Natural killer cell treated with Interleukin-12 subunit alpha and Interleukin-12 subunit beta and Interleukin-15 and Interleukin-18, amount 100 ng/mL, for 72 hours (primary cell): ENCODE measurements at regions not wholly inside any gene's neighbourhood (a gene's known extent, or its start where the extent isn't known, plus 50 kb on each side); places are given as distances from the start of the nearest gene placed in this dataset.

Experiments used
- ATAC-seq, 2 donors: fragments of 150-1000 bp; cut with Tn5 transposase in 1 of 2; sonication (Bioruptor Pico), chemical (Tn5 transposase) in 1 of 2; 2 replicates each; pipeline ENCODE4 v1.10.0; 2021
- DNase-seq: peaks from one replicate; pipeline ENCODE4 v3.0.0; 2022; ENCODE audit warnings: low spot score
- H3K27ac Mint-ChIP-seq, 2 donors: 1 replicate in 1 of 2; 2 replicates in 1 of 2; pipeline ENCODE4 v1.8.0; 2022; ENCODE audit warnings: mixed read lengths in 2 of 2, mild to moderate bottlenecking in 1 of 2, moderate library complexity in 1 of 2
- H3K27me3 Mint-ChIP-seq, 2 donors: 1 replicate in 1 of 2; 2 replicates in 1 of 2; pipeline ENCODE4 v1.8.0; 2022; ENCODE audit warnings: mixed read lengths in 2 of 2
- H3K36me3 Mint-ChIP-seq: one replicate; pipeline ENCODE4 v1.8.0; 2022; ENCODE audit warnings: mixed read lengths
- H3K4me1 Mint-ChIP-seq, 2 donors: 1 replicate in 1 of 2; 2 replicates in 1 of 2; pipeline ENCODE4 v1.8.0; 2022; ENCODE audit warnings: low read depth in 2 of 2, mixed read lengths in 2 of 2, mild to moderate bottlenecking in 1 of 2
- H3K4me3 Mint-ChIP-seq: one replicate; pipeline ENCODE4 v1.8.0; 2022; ENCODE audit warnings: mixed read lengths
- H3K9me3 Mint-ChIP-seq: 2 replicates; pipeline ENCODE4 v1.8.0; 2022; ENCODE audit warnings: mixed read lengths

DNA sequence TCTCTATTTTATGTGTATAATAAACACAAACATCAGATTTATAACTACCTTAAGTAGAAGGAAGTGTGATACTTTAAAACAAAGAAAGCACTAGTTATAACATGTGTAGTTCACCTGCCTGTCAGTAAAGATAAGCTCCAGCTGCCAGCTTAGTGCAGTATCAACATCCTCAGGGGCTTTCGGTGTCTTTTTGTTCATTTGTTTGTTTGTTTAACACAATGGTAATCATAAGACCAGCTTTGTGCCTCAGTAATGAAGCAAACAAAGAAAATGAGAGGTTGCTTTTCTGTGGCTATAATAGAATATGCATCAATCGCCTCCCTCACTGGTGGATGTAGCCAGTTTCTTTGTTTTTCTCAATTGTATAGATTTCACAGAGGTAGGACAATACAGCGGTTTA is 1499.0 kb upstream of the TMEFF2 start:
- peaks cover 3% of the 10 kb centered on the region for H3K9me3 Mint-ChIP-seq
- DNase-seq = no peak
- no peak overlapping the region for H3K4me3 Mint-ChIP-seq
- H3K4me1 Mint-ChIP-seq = no peaks in the 10 kb centered on the region
- no peaks in the 10 kb centered on the region for H3K27me3 Mint-ChIP-seq
- peaks cover 4% of the 10 kb centered on the region for H3K36me3 Mint-ChIP-seq
- no peak overlapping the region for H3K27ac Mint-ChIP-seq
- ATAC-seq = no peak

DNA sequence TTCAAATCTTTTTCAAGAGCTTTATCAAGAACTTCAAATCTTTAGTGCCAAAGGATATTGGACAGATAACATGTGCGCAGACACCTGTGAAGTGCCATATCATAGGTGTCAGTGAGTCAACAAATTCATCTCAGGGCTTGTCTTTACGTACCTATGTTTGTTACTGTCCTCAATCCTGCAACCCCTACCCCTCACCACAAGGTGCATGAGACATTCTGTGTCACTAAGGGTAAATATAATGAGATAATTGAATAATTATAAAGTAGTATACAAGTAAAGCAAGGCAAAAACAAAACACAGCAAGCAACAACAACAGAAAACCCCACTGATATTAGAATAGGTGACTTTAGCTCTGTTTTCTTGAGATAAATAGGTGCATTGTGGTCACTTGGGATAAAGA is 1495.8 kb upstream of the TMEFF2 start:
- H3K4me3 Mint-ChIP-seq = no peak overlapping the region
- peaks cover 4% of the 10 kb centered on the region for H3K36me3 Mint-ChIP-seq
- ATAC-seq (no peak), DNase-seq (no peak)
- H3K27me3 Mint-ChIP-seq = no peaks in the 10 kb centered on the region
- no peak overlapping the region for H3K27ac Mint-ChIP-seq
- no peaks in the 10 kb centered on the region for H3K4me1 Mint-ChIP-seq
- H3K9me3 Mint-ChIP-seq = peaks cover 3% of the 10 kb centered on the region

- no peaks in the 10 kb centered on the region for H3K36me3 Mint-ChIP-seq
- peaks cover 3% of the 10 kb centered on the region for H3K9me3 Mint-ChIP-seq
- no peaks in the 10 kb centered on the region for H3K4me1 Mint-ChIP-seq
- no peaks in the 10 kb centered on the region for H3K27me3 Mint-ChIP-seq
- no peak overlapping the region for H3K4me3 Mint-ChIP-seq
- no peak overlapping the region for H3K27ac Mint-ChIP-seq
- DNase-seq (no peak), ATAC-seq (no peak)
These were observed 1492.5 kb upstream of the TMEFF2 start for GRCh38 chr2:193687195-193687594.

DNA sequence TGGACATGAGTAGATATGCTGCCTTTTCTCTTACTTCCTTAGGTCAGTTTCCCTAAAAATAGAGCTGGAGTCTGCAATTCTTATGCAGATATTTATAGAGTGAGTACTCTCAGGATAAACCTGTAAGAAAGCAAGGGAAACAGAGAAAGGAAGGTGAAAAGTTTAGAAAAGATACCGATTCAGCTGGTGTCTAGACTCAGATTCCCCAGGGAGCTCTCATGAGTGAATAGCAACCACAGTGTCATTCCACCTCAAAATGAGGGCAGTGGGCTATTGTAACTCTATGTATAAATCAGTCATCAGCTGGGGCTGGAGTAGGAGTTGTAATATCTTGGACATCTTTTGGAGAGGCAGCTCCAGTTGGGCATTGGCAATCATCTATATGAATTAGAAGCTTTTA is 1485.1 kb upstream of the TMEFF2 start:
- Mint-ChIP-seq H3K4me1 (no peaks in the 10 kb centered on the region), H3K27ac (no peak overlapping the region), H3K36me3 (no peaks in the 10 kb centered on the region), H3K4me3 (no peak overlapping the region), H3K27me3 (no peaks in the 10 kb centered on the region), H3K9me3 (peaks cover 4% of the 10 kb centered on the region)
- ATAC-seq = no peak
- DNase-seq = no peak

DNA sequence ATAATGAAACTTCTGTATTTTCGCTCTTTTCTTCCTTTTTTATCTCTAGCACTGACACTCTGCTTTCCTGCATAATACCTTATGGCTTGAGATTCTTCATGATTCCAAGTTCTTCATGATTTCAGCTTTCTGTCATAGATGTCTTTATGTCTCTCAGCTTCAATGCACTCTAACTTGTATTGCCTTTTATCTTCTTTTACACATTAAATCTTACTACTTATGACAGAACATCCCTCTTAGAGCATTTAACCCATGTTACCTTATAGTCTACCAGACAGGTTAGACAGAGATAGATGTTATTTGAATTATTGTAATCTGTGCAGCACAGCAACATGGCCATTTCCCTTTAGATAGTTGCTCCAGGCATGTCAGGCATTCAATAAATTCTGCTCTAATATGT is 1475.7 kb upstream of the TMEFF2 start:
- H3K27ac Mint-ChIP-seq = no peak overlapping the region
- ATAC-seq = no peak
- DNase-seq = no peak
- H3K9me3 Mint-ChIP-seq = peaks cover 5% of the 10 kb centered on the region
- no peak overlapping the region for H3K4me3 Mint-ChIP-seq
- H3K4me1 Mint-ChIP-seq = peaks cover 0 to 2% of the 10 kb centered on the region in 2 donors
- no peaks in the 10 kb centered on the region for H3K27me3 Mint-ChIP-seq
- H3K36me3 Mint-ChIP-seq = no peaks in the 10 kb centered on the region

- peaks cover 5% of the 10 kb centered on the region for H3K9me3 Mint-ChIP-seq
- H3K4me3 Mint-ChIP-seq = no peak overlapping the region
These were observed 1474.0 kb upstream of the TMEFF2 start for GRCh38 chr2:193668557-193669323.

GRCh38 chr2:193627927-193628272 is 1433.2 kb upstream of the TMEFF2 start:
- H3K4me3 Mint-ChIP-seq = no peak overlapping the region
- no peaks in the 10 kb centered on the region for H3K27me3 Mint-ChIP-seq
- no peak for ATAC-seq
- peaks cover 6% of the 10 kb centered on the region for H3K36me3 Mint-ChIP-seq
- no peak for DNase-seq
- no peaks in the 10 kb centered on the region for H3K4me1 Mint-ChIP-seq
- H3K9me3 Mint-ChIP-seq = peaks cover 20% of the 10 kb centered on the region
- no peak overlapping the region for H3K27ac Mint-ChIP-seq

More at GRCh38 chr2:193668557-193669323, 1474.0 kb upstream of the TMEFF2 start:
- Mint-ChIP-seq H3K36me3 (no peaks in the 10 kb centered on the region), H3K4me1 (peaks cover 0 to 2% of the 10 kb centered on the region in 2 donors), H3K27me3 (no peaks in the 10 kb centered on the region), H3K27ac (no peak overlapping the region)
- ATAC-seq (no peak), DNase-seq (no peak)

- ATAC-seq (no peak), DNase-seq (no peak)
- H3K4me1 Mint-ChIP-seq = no peaks in the 10 kb centered on the region
- H3K9me3 Mint-ChIP-seq = peaks cover 20% of the 10 kb centered on the region
- no peaks in the 10 kb centered on the region for H3K27me3 Mint-ChIP-seq
- peaks cover 6% of the 10 kb centered on the region for H3K36me3 Mint-ChIP-seq
- H3K4me3 Mint-ChIP-seq = no peak overlapping the region
- H3K27ac Mint-ChIP-seq = no peak overlapping the region
These were observed 1432.6 kb upstream of the TMEFF2 start for GRCh38 chr2:193627187-193627926.

GRCh38 chr2:193608451-193608850 is 1413.7 kb upstream of the TMEFF2 start:
- H3K4me3 Mint-ChIP-seq = no peak overlapping the region
- ATAC-seq (no peak), DNase-seq (no peak)
- H3K9me3 Mint-ChIP-seq = peaks cover 12% of the 10 kb centered on the region
- H3K4me1 Mint-ChIP-seq = no peaks in the 10 kb centered on the region
- no peaks in the 10 kb centered on the region for H3K27me3 Mint-ChIP-seq
- no peak overlapping the region for H3K27ac Mint-ChIP-seq
- no peaks in the 10 kb centered on the region for H3K36me3 Mint-ChIP-seq

DNA sequence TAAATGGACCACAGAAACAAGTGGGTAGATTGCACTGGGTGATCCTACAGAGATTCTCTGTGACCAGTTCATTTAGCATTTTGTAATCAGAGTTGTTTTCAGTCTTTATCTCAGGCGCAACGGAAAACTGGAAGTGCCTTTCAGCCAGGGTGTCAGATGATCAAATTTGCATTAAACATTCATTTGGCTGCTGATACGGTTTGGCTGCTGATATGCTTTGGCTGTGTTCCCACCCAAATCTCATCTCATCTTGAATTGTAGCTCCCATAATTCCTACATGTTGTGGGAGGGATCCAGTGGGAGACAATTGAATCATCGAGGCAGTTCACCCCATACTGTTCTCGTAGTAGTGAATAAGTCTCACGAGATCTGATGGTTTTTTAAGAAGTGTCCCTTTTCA is 1396.1 kb upstream of the TMEFF2 start:
- Mint-ChIP-seq H3K27ac (no peak overlapping the region), H3K9me3 (peaks cover 6% of the 10 kb centered on the region), H3K27me3 (no peaks in the 10 kb centered on the region), H3K4me1 (no peaks in the 10 kb centered on the region), H3K36me3 (peaks cover 9% of the 10 kb centered on the region), H3K4me3 (no peak overlapping the region)
- ATAC-seq (no peak), DNase-seq (no peak)

DNA sequence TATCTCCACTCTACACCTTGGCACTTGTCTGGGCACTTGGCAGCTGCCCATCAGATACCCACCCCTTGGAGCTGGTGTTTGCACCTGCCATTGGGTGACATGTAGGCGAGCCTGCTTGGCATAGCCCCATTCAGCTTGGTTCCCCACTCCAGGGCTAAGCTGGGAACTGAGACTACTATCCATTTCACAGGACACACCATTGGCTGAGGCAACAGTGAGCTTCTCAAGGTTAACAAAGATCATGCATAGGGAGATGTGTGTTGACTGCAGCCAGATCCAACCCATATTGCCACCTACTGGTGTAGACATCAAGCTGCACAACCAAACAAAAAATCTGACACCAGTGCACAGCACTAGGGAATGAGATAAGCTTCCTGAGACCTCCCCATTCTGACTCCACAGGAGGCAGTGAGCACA is 1389.8 kb upstream of the TMEFF2 start:
- DNase-seq = no peak
- Mint-ChIP-seq H3K36me3 (no peaks in the 10 kb centered on the region), H3K9me3 (peaks cover 7% of the 10 kb centered on the region), H3K27me3 (no peaks in the 10 kb centered on the region), H3K27ac (peak overlapping the region in 1 of 2 donors; percentile 30), H3K4me3 (no peak overlapping the region), H3K4me1 (no peaks in the 10 kb centered on the region)
- no peak for ATAC-seq

- no peaks in the 10 kb centered on the region for H3K4me1 Mint-ChIP-seq
- peak overlapping the region in 1 of 2 donors; percentile 30 for H3K27ac Mint-ChIP-seq
- no peak for DNase-seq
- H3K27me3 Mint-ChIP-seq = no peaks in the 10 kb centered on the region
- H3K36me3 Mint-ChIP-seq = no peaks in the 10 kb centered on the region
- H3K4me3 Mint-ChIP-seq = no peak overlapping the region
- ATAC-seq = no peak
- peaks cover 7% of the 10 kb centered on the region for H3K9me3 Mint-ChIP-seq
These were observed 1389.1 kb upstream of the TMEFF2 start for GRCh38 chr2:193583638-193584400.

DNA sequence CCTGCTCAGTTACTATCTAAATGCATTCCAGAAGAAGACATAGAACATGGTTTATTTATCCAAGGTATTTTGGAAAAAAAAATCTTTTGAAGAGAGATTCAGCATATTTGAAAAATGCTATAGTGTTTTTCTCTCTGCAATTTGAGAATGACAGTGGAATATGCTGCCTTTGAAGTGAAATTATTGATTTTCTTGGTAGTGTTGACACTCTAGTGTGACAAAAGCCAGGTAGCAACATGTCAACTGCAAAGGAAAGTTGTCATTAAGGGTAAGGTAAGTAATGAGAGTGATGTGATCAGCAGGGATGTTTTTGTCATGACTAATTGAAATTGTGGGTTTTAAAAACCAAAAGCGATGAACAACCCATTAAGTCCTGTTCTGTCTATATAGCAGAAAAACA is 1387.1 kb upstream of the TMEFF2 start:
- Mint-ChIP-seq H3K4me1 (no peaks in the 10 kb centered on the region), H3K27me3 (no peaks in the 10 kb centered on the region), H3K9me3 (peaks cover 4% of the 10 kb centered on the region), H3K27ac (no peak overlapping the region), H3K4me3 (no peak overlapping the region), H3K36me3 (no peaks in the 10 kb centered on the region)
- no peak for ATAC-seq
- no peak for DNase-seq
